Keratinocyte (primary cell): ENCODE measurements at regions not wholly inside any gene's neighbourhood (a gene's known extent, or its start where the extent isn't known, plus 50 kb on each side); places are given as distances from the start of the nearest gene placed in this dataset.

ENCODE experiments used
- DNase-seq: peaks from one replicate; pipeline ENCODE4 v3.0.0-alpha.2; 2011; ENCODE audit warnings: low read depth, missing footprints, low spot score
- FAIRE-seq: peaks from 2 replicates; lab custom pipeline; 2011; peaks lifted over from hg19 to GRCh38; lab: Jason Lieb, UNC
- H2AFZ ChIP-seq: 2 replicates; pipeline ENCODE4 v1.6.0; 2012; ENCODE audit warnings: low read length, control low read depth, inconsistent platforms; ENCODE audit not compliant: control insufficient read depth
- H3K27ac ChIP-seq: 2 replicates; pipeline ENCODE4 v1.5.1; 2011; ENCODE audit warnings: low read length; ENCODE audit not compliant: control insufficient read depth, insufficient read depth
- H3K27me3 ChIP-seq: 3 replicates; pipeline ENCODE4 v1.6.0; 2011; ENCODE audit warnings: low read length; ENCODE audit not compliant: control insufficient read depth, insufficient read depth; ENCODE audit errors: extremely low read depth
- H3K36me3 ChIP-seq, 2 experiments: 2 replicates in 1 of 2; 3 replicates in 1 of 2; pipeline ENCODE4 v1.5.1; 2011; ENCODE audit warnings: low read length in 2 of 2, mild to moderate bottlenecking in 1 of 2; ENCODE audit not compliant: control insufficient read depth in 2 of 2, insufficient read depth in 2 of 2; ENCODE audit errors: extremely low read depth in 1 of 2
- H3K4me1 ChIP-seq: 3 replicates; pipeline ENCODE4 v1.5.1; 2011; ENCODE audit warnings: low read length; ENCODE audit not compliant: control insufficient read depth, insufficient read depth; ENCODE audit errors: extremely low read depth
- H3K4me2 ChIP-seq: 3 replicates; pipeline ENCODE4 v1.6.0; 2011; ENCODE audit warnings: low read depth, low read length; ENCODE audit not compliant: control insufficient read depth, insufficient read depth; ENCODE audit errors: extremely low read depth
- H3K4me3 ChIP-seq, 3 experiments: fragments of 200-600 bp in 1 of 3; sonication (generic) in 1 of 3; 2 replicates in 2 of 3; 3 replicates in 1 of 3; pipeline ENCODE4 v1.5.1; 2011 to 2016; ENCODE audit warnings: low read length in 3 of 3, mild to moderate bottlenecking in 3 of 3, control low read depth in 2 of 3, inconsistent platforms in 1 of 3, low read depth in 1 of 3, mixed read lengths in 1 of 3, mixed run types in 1 of 3, moderate library complexity in 1 of 3; ENCODE audit not compliant: control insufficient read depth in 2 of 3, insufficient read depth in 2 of 3; ENCODE audit errors: extremely low read depth in 1 of 3
- H3K79me2 ChIP-seq: 2 replicates; pipeline ENCODE4 v1.6.0; 2012; ENCODE audit warnings: low read length; ENCODE audit not compliant: control insufficient read depth, insufficient read depth
- H3K9ac ChIP-seq: 3 replicates; pipeline ENCODE4 v1.6.0; 2011; ENCODE audit warnings: low read length; ENCODE audit not compliant: control insufficient read depth, insufficient read depth; ENCODE audit errors: extremely low read depth
- H3K9me1 ChIP-seq: 3 replicates; pipeline ENCODE4 v1.6.0; 2011; ENCODE audit warnings: low read length; ENCODE audit not compliant: control insufficient read depth, insufficient read depth; ENCODE audit errors: extremely low read depth
- H3K9me3 ChIP-seq: 2 replicates; pipeline ENCODE4 v1.5.1; 2012; ENCODE audit warnings: low read depth, low read length; ENCODE audit not compliant: control insufficient read depth
- H4K20me1 ChIP-seq: 3 replicates; pipeline ENCODE4 v1.6.0; 2011; ENCODE audit warnings: low read length; ENCODE audit not compliant: control insufficient read depth, insufficient read depth; ENCODE audit errors: extremely low read depth
- CTCF ChIP-seq, 3 experiments: IDR thresholded peaks in 1 of 3; conservative IDR thresholded peaks in 1 of 3; optimal IDR thresholded peaks in 1 of 3; 2 replicates in 2 of 3; 3 replicates in 1 of 3; pipeline versions ENCODE3 to v1.5.1; 2011; ENCODE audit warnings: low read length in 3 of 3, mild to moderate bottlenecking in 3 of 3, moderate library complexity in 2 of 3, control low read depth in 1 of 3, inconsistent platforms in 1 of 3; ENCODE audit not compliant: insufficient read depth in 2 of 3; ENCODE audit errors: extremely low read depth in 1 of 3
- EZH2 ChIP-seq: IDR thresholded peaks from one replicate; pipeline ENCODE4 v1.6.1; 2012; ENCODE audit warnings: inconsistent platforms, mild to moderate bottlenecking, low read length, moderate library complexity
- dilution Hi-C: fragments of 300-500 bp; cut with MboI; formaldehyde crosslinking; loops from one replicate; pipeline ENCODE4 v1.7.0; 2020; ENCODE audit warnings: low sequenced_read_pairs; ENCODE audit not compliant: extremely low pct_ligation_motif_present

DNA sequence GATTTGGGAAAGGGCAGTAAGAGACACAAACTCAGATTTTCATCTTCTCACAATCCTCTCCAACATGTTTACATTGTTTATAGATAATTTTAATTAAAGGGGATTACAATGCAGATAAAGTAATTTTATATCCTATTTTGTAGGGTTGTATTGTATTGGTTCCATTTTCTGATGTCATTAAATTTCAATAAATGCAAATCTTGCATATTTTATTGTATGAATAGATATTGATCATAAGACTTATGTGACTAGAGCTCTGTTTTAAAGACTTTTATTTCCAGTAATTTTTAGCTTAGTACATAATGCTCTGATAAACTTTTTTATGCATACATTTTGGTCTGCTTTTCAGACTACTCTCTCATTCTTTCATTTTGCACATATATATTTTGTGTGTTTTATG lies 819.6 kb downstream of the TSN start:
- DNase-seq (no peak), FAIRE-seq (no peak)
- TF ChIP-seq EZH2 (no peak), CTCF (optimal IDR thresholded peaks at IDR 0.05 in 1 of 3, IDR thresholded peaks at IDR 0.05 in 1 of 3, conservative IDR thresholded peaks at IDR 0.05 in 1 of 3; ENCODE audit: extremely low read depth in 1 of 3, insufficient read depth in 2 of 3, low read length in 3 of 3) (no peak)
- Histone ChIP-seq H3K27ac (no peak overlapping the region), H3K9me3 (no peaks in the 10 kb centered on the region), H3K4me3 (no peak overlapping the region), H3K4me1 (no peaks in the 10 kb centered on the region), H4K20me1 (no peaks in the 10 kb centered on the region), H3K36me3 (no peaks in the 10 kb centered on the region), H2AFZ (no peak overlapping the region), H3K9me1 (no peaks in the 10 kb centered on the region), H3K4me2 (no peak overlapping the region), H3K9ac (no peak overlapping the region), H3K27me3 (no peaks in the 10 kb centered on the region), H3K79me2 (no peaks in the 10 kb centered on the region)
- dilution Hi-C loops = no loop called here

GRCh38 chr2:122583159-122583917 lies 827.9 kb downstream of the TSN start:
- Histone ChIP-seq H3K4me1 (no peaks in the 10 kb centered on the region), H3K9me3 (no peaks in the 10 kb centered on the region), H3K9ac (no peak overlapping the region), H3K36me3 (no peaks in the 10 kb centered on the region), H3K27me3 (no peaks in the 10 kb centered on the region), H3K4me3 (no peak overlapping the region), H3K79me2 (no peaks in the 10 kb centered on the region), H3K27ac (no peak overlapping the region), H3K9me1 (no peaks in the 10 kb centered on the region), H2AFZ (no peak overlapping the region), H3K4me2 (no peak overlapping the region), H4K20me1 (no peaks in the 10 kb centered on the region)
- FAIRE-seq (no peak), DNase-seq (no peak)
- TF ChIP-seq CTCF (optimal IDR thresholded peaks at IDR 0.05 in 1 of 3, IDR thresholded peaks at IDR 0.05 in 1 of 3, conservative IDR thresholded peaks at IDR 0.05 in 1 of 3; ENCODE audit: extremely low read depth in 1 of 3, insufficient read depth in 2 of 3, low read length in 3 of 3) (no peak), EZH2 (no peak)
- dilution Hi-C loops = no loop called here
